ENCODE measurements at regions not wholly inside any gene's neighbourhood (a gene's known extent, or its start where the extent isn't known, plus 50 kb on each side); places are given as distances from the start of the nearest gene placed in this dataset.

- no peak for TF ChIP-seq ELK1 (IDR thresholded peaks at IDR 0.05; ENCODE audit: low read depth, low read length)
- TF ChIP-seq NBN (IDR thresholded peaks at IDR 0.05) = no peak; the same call in 1 of the 2 replicates
- peak; percentile 61 for TF ChIP-seq MEF2B (IDR thresholded peaks at IDR 0.05; ENCODE audit: partially characterized antibody, poor library complexity, severe bottlenecking)
- no peak for TF ChIP-seq CUX1 (IDR thresholded peaks at IDR 0.05; ENCODE audit: insufficient replicate concordance, low read depth, low read length)
- TF ChIP-seq BCL11A (IDR thresholded peaks at IDR 0.05; ENCODE audit: low read depth, low read length) = no peak
- no peak for TF ChIP-seq IRF5 (IDR thresholded peaks at IDR 0.05; ENCODE audit: borderline replicate concordance)
- TF ChIP-seq ATF3 (IDR thresholded peaks at IDR 0.05; ENCODE audit: borderline replicate concordance, extremely low read depth, low read depth, low read length) = no peak
- no peak for TF ChIP-seq MTA3 (IDR thresholded peaks at IDR 0.05; ENCODE audit: borderline replicate concordance, low read length)
- no peak for TF ChIP-seq CEBPZ (IDR thresholded peaks at IDR 0.05; ENCODE audit: low read depth, low read length)
- TF ChIP-seq STAT3 (IDR thresholded peaks at IDR 0.05; ENCODE audit: low read depth, low read length) = no peak
- TF ChIP-seq SKIL (IDR thresholded peaks at IDR 0.05; ENCODE audit: low read depth, poor library complexity, severe bottlenecking) = no peak
- no peak for TF ChIP-seq CBX5 (IDR thresholded peaks at IDR 0.05; ENCODE audit: low read depth)
- no peak for TF ChIP-seq KDM1A (IDR thresholded peaks at IDR 0.05; ENCODE audit: borderline replicate concordance)
- no peak for TF ChIP-seq TBL1XR1 (IDR thresholded peaks at IDR 0.05; ENCODE audit: low read depth, low read length)
- peak; percentile 82; the same call in 1 of the 2 replicates for TF ChIP-seq TCF12 (IDR thresholded peaks at IDR 0.05; ENCODE audit: low read depth, low read length)
- TF ChIP-seq PAX5 (IDR thresholded peaks at IDR 0.05; ENCODE audit: borderline replicate concordance, low read depth, low read length) = peak; percentile 74; the same call in 1 of the 2 replicates
Measured at GRCh38 chr5:133825631-133826289, 142.7 kb downstream of the C5orf15 start (continued).
